ENCODE measurements at regions not wholly inside any gene's neighbourhood (a gene's known extent, or its start where the extent isn't known, plus 50 kb on each side); places are given as distances from the start of the nearest gene placed in this dataset.

DNA sequence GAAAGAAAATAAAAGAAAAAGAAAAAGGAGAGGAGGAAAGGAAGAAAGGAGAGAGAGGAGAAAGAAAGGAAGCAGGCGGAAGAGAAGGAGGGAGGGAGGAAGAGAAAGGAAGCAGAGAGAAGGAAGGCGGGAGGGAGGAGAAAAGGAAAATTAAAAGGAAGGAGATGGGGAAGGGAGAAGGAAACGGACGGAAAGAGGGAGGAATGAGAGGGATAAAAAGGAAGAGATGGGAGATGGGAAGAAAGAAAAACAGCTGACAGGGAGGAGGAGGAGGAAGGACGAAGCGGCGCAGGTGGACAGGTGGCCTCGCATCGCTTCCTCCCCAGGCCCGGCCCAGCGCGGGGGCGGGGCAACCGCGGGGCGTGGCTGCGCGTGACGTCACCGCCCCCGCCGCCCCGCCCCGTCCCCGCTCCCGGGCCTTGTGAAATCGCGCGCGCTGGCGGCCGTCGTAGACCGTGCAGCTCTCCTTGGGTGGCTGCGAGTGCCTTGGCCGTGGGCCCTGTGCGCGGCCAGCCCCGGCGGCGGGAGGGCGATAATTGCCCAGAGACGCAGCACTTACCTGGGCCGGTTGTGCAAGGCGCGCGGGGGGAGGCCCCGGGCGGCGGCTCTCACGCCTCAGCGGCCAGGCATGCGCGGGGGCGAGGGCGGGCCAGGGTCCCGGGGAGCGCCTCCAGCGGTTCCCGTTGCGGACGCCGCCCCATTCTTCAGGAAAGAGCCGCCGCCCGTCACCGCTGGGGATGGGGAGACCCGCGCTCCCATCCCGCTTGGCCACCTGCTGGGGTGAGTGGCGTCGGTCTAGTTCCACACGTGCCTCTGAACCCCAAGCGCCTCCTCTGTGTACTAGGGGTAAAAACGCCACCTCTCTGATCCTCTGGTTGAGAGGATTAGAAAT is 49.6 kb upstream of the FOXE1 start:
- TF ChIP-seq, protein P1, sequence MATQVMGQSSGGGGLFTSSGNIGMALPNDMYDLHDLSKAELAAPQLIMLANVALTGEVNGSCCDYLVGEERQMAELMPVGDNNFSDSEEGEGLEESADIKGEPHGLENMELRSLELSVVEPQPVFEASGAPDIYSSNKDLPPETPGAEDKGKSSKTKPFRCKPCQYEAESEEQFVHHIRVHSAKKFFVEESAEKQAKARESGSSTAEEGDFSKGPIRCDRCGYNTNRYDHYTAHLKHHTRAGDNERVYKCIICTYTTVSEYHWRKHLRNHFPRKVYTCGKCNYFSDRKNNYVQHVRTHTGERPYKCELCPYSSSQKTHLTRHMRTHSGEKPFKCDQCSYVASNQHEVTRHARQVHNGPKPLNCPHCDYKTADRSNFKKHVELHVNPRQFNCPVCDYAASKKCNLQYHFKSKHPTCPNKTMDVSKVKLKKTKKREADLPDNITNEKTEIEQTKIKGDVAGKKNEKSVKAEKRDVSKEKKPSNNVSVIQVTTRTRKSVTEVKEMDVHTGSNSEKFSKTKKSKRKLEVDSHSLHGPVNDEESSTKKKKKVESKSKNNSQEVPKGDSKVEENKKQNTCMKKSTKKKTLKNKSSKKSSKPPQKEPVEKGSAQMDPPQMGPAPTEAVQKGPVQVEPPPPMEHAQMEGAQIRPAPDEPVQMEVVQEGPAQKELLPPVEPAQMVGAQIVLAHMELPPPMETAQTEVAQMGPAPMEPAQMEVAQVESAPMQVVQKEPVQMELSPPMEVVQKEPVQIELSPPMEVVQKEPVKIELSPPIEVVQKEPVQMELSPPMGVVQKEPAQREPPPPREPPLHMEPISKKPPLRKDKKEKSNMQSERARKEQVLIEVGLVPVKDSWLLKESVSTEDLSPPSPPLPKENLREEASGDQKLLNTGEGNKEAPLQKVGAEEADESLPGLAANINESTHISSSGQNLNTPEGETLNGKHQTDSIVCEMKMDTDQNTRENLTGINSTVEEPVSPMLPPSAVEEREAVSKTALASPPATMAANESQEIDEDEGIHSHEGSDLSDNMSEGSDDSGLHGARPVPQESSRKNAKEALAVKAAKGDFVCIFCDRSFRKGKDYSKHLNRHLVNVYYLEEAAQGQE (IDR thresholded peaks at IDR 0.05; ENCODE audit: insufficient read depth in 1 of 2, low read depth in 2 of 2, low read length in 2 of 2), result 0 out of 4 replicates have a peak, but pooled peaks of 1 of the 2 experiments have one; percentile 24
- TF ChIP-seq POLR2AphosphoS5 (IDR thresholded peaks at IDR 0.05; ENCODE audit: low read depth, low read length) (peak; percentile 51), TAF1 (IDR thresholded peaks at IDR 0.05; ENCODE audit: borderline replicate concordance, insufficient read depth, low read length) (no peak)

All from PFSK-1 (cell line).